ENCODE measurements at regions not wholly inside any gene's neighbourhood (a gene's known extent, or its start where the extent isn't known, plus 50 kb on each side); places are given as distances from the start of the nearest gene placed in this dataset.

GRCh38 chr3:165897137-165897536 lies 59.9 kb upstream of the BCHE start:
- H4K20me1 ChIP-seq: no peaks in the 10 kb centered on the region
- no peaks in the 10 kb centered on the region for H3K36me3 ChIP-seq
- H3K9ac ChIP-seq: no peak overlapping the region
- H3K4me3 ChIP-seq: no peak overlapping the region
- H3K4me1 ChIP-seq: no peaks in the 10 kb centered on the region
- no peaks in the 10 kb centered on the region for H3K27me3 ChIP-seq
- no peak overlapping the region for H3K27ac ChIP-seq
- no peak overlapping the region for H3K4me2 ChIP-seq
- no peaks in the 10 kb centered on the region for H3K9me3 ChIP-seq
- TF ChIP-seq Cebpa-rat (IDR thresholded peaks at IDR 0.05): no peak

GRCh38 chr3:165895919-165896318 lies 58.7 kb upstream of the BCHE start:
- Histone ChIP-seq H3K4me2 (no peak overlapping the region), H3K9ac (no peak overlapping the region), H3K27me3 (no peaks in the 10 kb centered on the region), H3K4me1 (no peaks in the 10 kb centered on the region), H3K9me3 (no peaks in the 10 kb centered on the region), H3K36me3 (no peaks in the 10 kb centered on the region), H3K4me3 (no peak overlapping the region), H4K20me1 (no peaks in the 10 kb centered on the region), H3K27ac (no peak overlapping the region)
- TF ChIP-seq Cebpa-rat (IDR thresholded peaks at IDR 0.05): no peak

- no peaks in the 10 kb centered on the region for H3K36me3 ChIP-seq
- no peaks in the 10 kb centered on the region for H3K27me3 ChIP-seq
- TF ChIP-seq Cebpa-rat (IDR thresholded peaks at IDR 0.05): no peak
- H4K20me1 ChIP-seq: no peaks in the 10 kb centered on the region
- no peaks in the 10 kb centered on the region for H3K4me1 ChIP-seq
- no peak overlapping the region for H3K27ac ChIP-seq
- no peaks in the 10 kb centered on the region for H3K9me3 ChIP-seq
- no peak overlapping the region for H3K9ac ChIP-seq
- no peak overlapping the region for H3K4me3 ChIP-seq
- H3K4me2 ChIP-seq: no peak overlapping the region
Measured at GRCh38 chr3:165892565-165892964, 55.3 kb upstream of the BCHE start.

Measured in BLaER1 (cell line).